ENCODE measurements at regions not wholly inside any gene's neighbourhood (a gene's known extent, or its start where the extent isn't known, plus 50 kb on each side); places are given as distances from the start of the nearest gene placed in this dataset.

DNA sequence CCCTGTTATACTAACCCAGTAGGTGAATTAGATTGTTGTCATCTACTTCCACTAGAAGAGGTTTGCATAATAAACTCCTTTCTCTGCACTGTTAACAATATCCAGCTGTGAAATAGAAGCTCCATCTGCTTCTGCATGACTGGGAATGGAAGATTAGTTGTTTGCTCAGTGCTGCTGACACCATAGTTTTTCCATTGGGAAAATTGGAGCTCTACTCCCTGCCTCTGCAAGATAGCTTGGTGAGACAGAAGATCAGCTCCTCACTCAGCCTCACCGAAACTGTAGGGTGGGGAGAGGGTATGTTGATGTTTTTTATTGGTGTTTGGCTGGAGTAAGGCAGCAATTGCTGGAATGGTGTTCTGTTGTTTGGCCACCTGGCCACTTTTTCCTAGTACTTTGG lies 331.6 kb upstream of the ADAMTS5 start:
- TF ChIP-seq, protein P1, sequence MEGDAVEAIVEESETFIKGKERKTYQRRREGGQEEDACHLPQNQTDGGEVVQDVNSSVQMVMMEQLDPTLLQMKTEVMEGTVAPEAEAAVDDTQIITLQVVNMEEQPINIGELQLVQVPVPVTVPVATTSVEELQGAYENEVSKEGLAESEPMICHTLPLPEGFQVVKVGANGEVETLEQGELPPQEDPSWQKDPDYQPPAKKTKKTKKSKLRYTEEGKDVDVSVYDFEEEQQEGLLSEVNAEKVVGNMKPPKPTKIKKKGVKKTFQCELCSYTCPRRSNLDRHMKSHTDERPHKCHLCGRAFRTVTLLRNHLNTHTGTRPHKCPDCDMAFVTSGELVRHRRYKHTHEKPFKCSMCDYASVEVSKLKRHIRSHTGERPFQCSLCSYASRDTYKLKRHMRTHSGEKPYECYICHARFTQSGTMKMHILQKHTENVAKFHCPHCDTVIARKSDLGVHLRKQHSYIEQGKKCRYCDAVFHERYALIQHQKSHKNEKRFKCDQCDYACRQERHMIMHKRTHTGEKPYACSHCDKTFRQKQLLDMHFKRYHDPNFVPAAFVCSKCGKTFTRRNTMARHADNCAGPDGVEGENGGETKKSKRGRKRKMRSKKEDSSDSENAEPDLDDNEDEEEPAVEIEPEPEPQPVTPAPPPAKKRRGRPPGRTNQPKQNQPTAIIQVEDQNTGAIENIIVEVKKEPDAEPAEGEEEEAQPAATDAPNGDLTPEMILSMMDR (IDR thresholded peaks at IDR 0.05): no peak
- TF ChIP-seq POLR2AphosphoS5 (IDR thresholded peaks at IDR 0.05; ENCODE audit: insufficient read depth in 1 of 2, low read depth in 1 of 2) (no peak), POLR2A (IDR thresholded peaks at IDR 0.05) (no peak)

All from vagina (tissue), 2 donors.